ENCODE measurements at regions not wholly inside any gene's neighbourhood (a gene's known extent, or its start where the extent isn't known, plus 50 kb on each side); places are given as distances from the start of the nearest gene placed in this dataset.

- TF ChIP-seq POLR2A (IDR thresholded peaks at IDR 0.05): no peak
- TF ChIP-seq, protein P1, sequence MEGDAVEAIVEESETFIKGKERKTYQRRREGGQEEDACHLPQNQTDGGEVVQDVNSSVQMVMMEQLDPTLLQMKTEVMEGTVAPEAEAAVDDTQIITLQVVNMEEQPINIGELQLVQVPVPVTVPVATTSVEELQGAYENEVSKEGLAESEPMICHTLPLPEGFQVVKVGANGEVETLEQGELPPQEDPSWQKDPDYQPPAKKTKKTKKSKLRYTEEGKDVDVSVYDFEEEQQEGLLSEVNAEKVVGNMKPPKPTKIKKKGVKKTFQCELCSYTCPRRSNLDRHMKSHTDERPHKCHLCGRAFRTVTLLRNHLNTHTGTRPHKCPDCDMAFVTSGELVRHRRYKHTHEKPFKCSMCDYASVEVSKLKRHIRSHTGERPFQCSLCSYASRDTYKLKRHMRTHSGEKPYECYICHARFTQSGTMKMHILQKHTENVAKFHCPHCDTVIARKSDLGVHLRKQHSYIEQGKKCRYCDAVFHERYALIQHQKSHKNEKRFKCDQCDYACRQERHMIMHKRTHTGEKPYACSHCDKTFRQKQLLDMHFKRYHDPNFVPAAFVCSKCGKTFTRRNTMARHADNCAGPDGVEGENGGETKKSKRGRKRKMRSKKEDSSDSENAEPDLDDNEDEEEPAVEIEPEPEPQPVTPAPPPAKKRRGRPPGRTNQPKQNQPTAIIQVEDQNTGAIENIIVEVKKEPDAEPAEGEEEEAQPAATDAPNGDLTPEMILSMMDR (IDR thresholded peaks at IDR 0.05): no peak
Measured at GRCh38 chr9:75228893-75229292, 140.6 kb downstream of the OSTF1 start.

Data from testis (tissue), 2 donors.